ENCODE measurements at regions not wholly inside any gene's neighbourhood (a gene's known extent, or its start where the extent isn't known, plus 50 kb on each side); places are given as distances from the start of the nearest gene placed in this dataset.

- Histone ChIP-seq H3K4me1 (ENCODE audit: control insufficient read depth in 1 of 2, insufficient read depth in 2 of 2, low read length in 2 of 2) (no peaks in the 10 kb centered on the region), H3K79me2 (ENCODE audit: insufficient read depth, low read length) (no peaks in the 10 kb centered on the region), H4K20me1 (ENCODE audit: insufficient read depth, low read length) (no peaks in the 10 kb centered on the region), H2AFZ (ENCODE audit: insufficient read depth, low read depth, low read length, poor library complexity, severe bottlenecking) (no peak overlapping the region), H3K9me3 (replicated peaks in 1 of 2; ENCODE audit: control insufficient read depth in 1 of 2, insufficient read depth in 1 of 2, low read length in 2 of 2) (no peaks in the 10 kb centered on the region), H3K27me3 (ENCODE audit: control insufficient read depth in 2 of 2, insufficient read depth in 2 of 2, low read length in 2 of 2) (no peaks in the 10 kb centered on the region), H3K36me3 (replicated peaks in 1 of 2; ENCODE audit: control insufficient read depth in 1 of 2, insufficient read depth in 2 of 2, low read length in 2 of 2) (no peaks in the 10 kb centered on the region), H3K4me3 (replicated peaks in 1 of 3; ENCODE audit: low read depth in 2 of 3, low read length in 3 of 3) (no peak overlapping the region), H3K4me2 (replicated peaks; ENCODE audit: extremely low read depth, low read length, poor library complexity, severe bottlenecking) (no peak overlapping the region), H3K9ac (ENCODE audit: insufficient read depth, low read length, poor library complexity, severe bottlenecking) (no peak overlapping the region), H3K27ac (ENCODE audit: low read depth in 1 of 2, low read length in 2 of 2) (no peak overlapping the region)
- intact Hi-C loops (cut with micrococcal nuclease): no loop called here
- peaks cover 0 to 2% (median 2%) of the 10 kb centered on the region in 3 donors for H3K27me3 Mint-ChIP-seq (ENCODE audit: low read depth in 3 of 3)
- H3K4me1 Mint-ChIP-seq: no peaks in the 10 kb centered on the region
- no peak for DNase-seq
- no peak overlapping the region for H3K4me3 Mint-ChIP-seq
- WGBS (ENCODE audit: insufficient coverage): no CpG with 5 or more reads among the region's 3 CpGs
- H3K36me3 Mint-ChIP-seq: no peaks in the 10 kb centered on the region
- H3K9me3 Mint-ChIP-seq: peaks cover 0 to 1% (median 0%) of the 10 kb centered on the region in 7 donors
- no peak for TF ChIP-seq CTCF (IDR thresholded peaks at IDR 0.05)
- no peak overlapping the region for H3K27ac Mint-ChIP-seq
Observed at GRCh38 chr13:48843630-48844380, 131.9 kb upstream of the FNDC3A start.

- no peak for TF ChIP-seq CTCF (IDR thresholded peaks at IDR 0.05)
- Histone ChIP-seq H3K27me3 (ENCODE audit: control insufficient read depth in 2 of 2, insufficient read depth in 2 of 2, low read length in 2 of 2) (no peaks in the 10 kb centered on the region), H3K4me3 (replicated peaks in 1 of 3; ENCODE audit: low read depth in 2 of 3, low read length in 3 of 3) (no peak overlapping the region), H3K79me2 (ENCODE audit: insufficient read depth, low read length) (no peaks in the 10 kb centered on the region), H2AFZ (ENCODE audit: insufficient read depth, low read depth, low read length, poor library complexity, severe bottlenecking) (no peak overlapping the region), H3K36me3 (replicated peaks in 1 of 2; ENCODE audit: control insufficient read depth in 1 of 2, insufficient read depth in 2 of 2, low read length in 2 of 2) (no peaks in the 10 kb centered on the region), H4K20me1 (ENCODE audit: insufficient read depth, low read length) (no peaks in the 10 kb centered on the region), H3K27ac (ENCODE audit: low read depth in 1 of 2, low read length in 2 of 2) (no peak overlapping the region), H3K9me3 (replicated peaks in 1 of 2; ENCODE audit: control insufficient read depth in 1 of 2, insufficient read depth in 1 of 2, low read length in 2 of 2) (no peaks in the 10 kb centered on the region), H3K9ac (ENCODE audit: insufficient read depth, low read length, poor library complexity, severe bottlenecking) (no peak overlapping the region), H3K4me2 (replicated peaks; ENCODE audit: extremely low read depth, low read length, poor library complexity, severe bottlenecking) (no peak overlapping the region), H3K4me1 (ENCODE audit: control insufficient read depth in 1 of 2, insufficient read depth in 2 of 2, low read length in 2 of 2) (no peaks in the 10 kb centered on the region)
- H3K4me3 Mint-ChIP-seq: no peak overlapping the region
- intact Hi-C loops (cut with micrococcal nuclease): no loop called here
- no peaks in the 10 kb centered on the region for H3K36me3 Mint-ChIP-seq
- no peak for DNase-seq
- no peak overlapping the region for H3K27ac Mint-ChIP-seq
- H3K27me3 Mint-ChIP-seq (ENCODE audit: low read depth in 3 of 3): peaks cover 0 to 4% (median 2%) of the 10 kb centered on the region in 3 donors
- peaks cover 0 to 7% (median 1%) of the 10 kb centered on the region in 7 donors for H3K9me3 Mint-ChIP-seq
- peaks cover 3% of the 10 kb centered on the region for H3K4me1 Mint-ChIP-seq
- no CpG with 5 or more reads among the region's 2 CpGs for WGBS (ENCODE audit: insufficient coverage)
Observed at GRCh38 chr13:48844676-48845075, 131.0 kb upstream of the FNDC3A start.
